Ovary (tissue), 3 donors: ENCODE measurements at regions not wholly inside any gene's neighbourhood (a gene's known extent, or its start where the extent isn't known, plus 50 kb on each side); places are given as distances from the start of the nearest gene placed in this dataset.

Experiments used
- POLR2A ChIP-seq: fragments of 450-650 bp; IDR thresholded peaks from one replicate; pipeline ENCODE4 v1.6.1; 2017; ENCODE audit warnings: antibody characterized with exemption, mild to moderate bottlenecking, moderate library complexity
- TF ChIP-seq, protein P1 (sequence below), 3 donors: fragments of 450-650 bp in 2 of 3; fragments of 200-600 bp in 1 of 3; IDR thresholded peaks; one replicate each; pipeline versions ENCODE4 v1.5.1 to v1.8.0; 2016 to 2022; ENCODE audit warnings: antibody characterized with exemption in 3 of 3, mild to moderate bottlenecking in 1 of 3
- donor health status: DM: no; HTN: no; CAD: no.

DNA sequence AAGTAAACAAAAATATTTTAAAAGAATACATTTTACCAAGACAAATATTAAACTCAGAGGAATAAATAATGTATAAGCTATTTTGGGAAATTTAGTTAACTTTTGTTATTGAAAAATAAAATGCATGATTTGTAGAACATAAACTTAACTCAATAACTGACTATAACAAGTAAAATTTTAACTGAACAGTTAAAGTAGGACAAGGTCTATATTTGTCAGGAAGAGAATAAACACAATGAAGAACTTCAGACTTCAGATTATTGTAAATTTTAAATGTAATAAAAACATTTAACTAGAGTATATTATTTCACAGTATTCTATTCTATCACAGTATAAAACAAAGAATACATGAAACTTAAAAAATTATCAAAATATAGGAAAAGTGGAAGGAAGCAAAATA is 948.8 kb upstream of the USP15 start:
- TF ChIP-seq, protein P1, sequence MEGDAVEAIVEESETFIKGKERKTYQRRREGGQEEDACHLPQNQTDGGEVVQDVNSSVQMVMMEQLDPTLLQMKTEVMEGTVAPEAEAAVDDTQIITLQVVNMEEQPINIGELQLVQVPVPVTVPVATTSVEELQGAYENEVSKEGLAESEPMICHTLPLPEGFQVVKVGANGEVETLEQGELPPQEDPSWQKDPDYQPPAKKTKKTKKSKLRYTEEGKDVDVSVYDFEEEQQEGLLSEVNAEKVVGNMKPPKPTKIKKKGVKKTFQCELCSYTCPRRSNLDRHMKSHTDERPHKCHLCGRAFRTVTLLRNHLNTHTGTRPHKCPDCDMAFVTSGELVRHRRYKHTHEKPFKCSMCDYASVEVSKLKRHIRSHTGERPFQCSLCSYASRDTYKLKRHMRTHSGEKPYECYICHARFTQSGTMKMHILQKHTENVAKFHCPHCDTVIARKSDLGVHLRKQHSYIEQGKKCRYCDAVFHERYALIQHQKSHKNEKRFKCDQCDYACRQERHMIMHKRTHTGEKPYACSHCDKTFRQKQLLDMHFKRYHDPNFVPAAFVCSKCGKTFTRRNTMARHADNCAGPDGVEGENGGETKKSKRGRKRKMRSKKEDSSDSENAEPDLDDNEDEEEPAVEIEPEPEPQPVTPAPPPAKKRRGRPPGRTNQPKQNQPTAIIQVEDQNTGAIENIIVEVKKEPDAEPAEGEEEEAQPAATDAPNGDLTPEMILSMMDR (IDR thresholded peaks at IDR 0.05) = no peak
- TF ChIP-seq POLR2A = no peak
